22Rv1 (cell line): ENCODE measurements at regions not wholly inside any gene's neighbourhood (a gene's known extent, or its start where the extent isn't known, plus 50 kb on each side); places are given as distances from the start of the nearest gene placed in this dataset.

ENCODE experiments used
- ZFX ChIP-seq: fragments of 450-650 bp; IDR thresholded peaks from 2 replicates; pipeline ENCODE4 v1.6.1; 2017; ENCODE audit warnings: antibody characterized with exemption, borderline replicate concordance
- TF ChIP-seq, protein P1 (sequence below): fragments of 450-650 bp; IDR thresholded peaks from 2 replicates; pipeline ENCODE4 v1.5.1; 2017; ENCODE audit warnings: mild to moderate bottlenecking

DNA sequence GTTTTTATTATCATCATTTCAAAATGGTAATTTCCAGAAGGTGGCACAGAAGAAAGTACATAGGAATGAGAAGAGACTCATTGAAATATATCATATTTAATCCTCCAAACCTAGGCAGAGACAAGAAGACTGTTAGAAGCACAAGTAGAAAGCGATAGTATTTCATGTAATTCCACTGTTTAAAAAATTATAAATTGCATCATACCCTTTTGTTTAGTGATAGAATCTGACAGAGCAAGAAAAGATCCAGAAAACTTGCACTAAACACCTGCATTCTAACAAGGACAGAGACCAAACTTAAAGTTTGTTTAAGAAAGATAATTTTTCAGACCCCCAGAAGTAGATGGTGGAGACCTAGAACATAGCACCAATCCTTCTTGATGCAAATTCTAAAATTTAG, 56.9 kb upstream of the CD96 start:
- TF ChIP-seq, protein P1, sequence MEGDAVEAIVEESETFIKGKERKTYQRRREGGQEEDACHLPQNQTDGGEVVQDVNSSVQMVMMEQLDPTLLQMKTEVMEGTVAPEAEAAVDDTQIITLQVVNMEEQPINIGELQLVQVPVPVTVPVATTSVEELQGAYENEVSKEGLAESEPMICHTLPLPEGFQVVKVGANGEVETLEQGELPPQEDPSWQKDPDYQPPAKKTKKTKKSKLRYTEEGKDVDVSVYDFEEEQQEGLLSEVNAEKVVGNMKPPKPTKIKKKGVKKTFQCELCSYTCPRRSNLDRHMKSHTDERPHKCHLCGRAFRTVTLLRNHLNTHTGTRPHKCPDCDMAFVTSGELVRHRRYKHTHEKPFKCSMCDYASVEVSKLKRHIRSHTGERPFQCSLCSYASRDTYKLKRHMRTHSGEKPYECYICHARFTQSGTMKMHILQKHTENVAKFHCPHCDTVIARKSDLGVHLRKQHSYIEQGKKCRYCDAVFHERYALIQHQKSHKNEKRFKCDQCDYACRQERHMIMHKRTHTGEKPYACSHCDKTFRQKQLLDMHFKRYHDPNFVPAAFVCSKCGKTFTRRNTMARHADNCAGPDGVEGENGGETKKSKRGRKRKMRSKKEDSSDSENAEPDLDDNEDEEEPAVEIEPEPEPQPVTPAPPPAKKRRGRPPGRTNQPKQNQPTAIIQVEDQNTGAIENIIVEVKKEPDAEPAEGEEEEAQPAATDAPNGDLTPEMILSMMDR = no peak
- TF ChIP-seq ZFX = no peak
